ENCODE measurements at regions not wholly inside any gene's neighbourhood (a gene's known extent, or its start where the extent isn't known, plus 50 kb on each side); places are given as distances from the start of the nearest gene placed in this dataset.

DNA sequence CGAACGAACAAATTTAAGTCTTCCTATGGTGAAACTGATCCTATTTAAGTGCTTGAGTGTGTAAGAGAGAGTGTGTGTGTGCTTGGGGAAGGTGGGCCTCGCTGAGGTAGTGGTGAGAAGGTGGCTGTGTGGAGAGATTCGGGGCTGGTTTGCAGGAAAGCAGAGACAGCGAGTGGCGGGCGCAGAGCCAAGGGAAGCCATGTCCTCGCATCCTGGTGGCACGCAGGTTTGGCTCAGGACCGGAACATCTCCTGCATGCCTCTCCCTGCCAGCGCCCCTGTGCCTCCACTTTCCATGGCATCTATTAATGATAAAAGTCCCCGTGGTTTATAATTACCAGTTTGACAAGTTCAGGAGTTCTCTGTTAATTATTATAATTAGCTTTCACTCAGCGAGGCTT lies 383.1 kb upstream of the CADM1 start:
- TF ChIP-seq EZH2phosphoT487 (IDR thresholded peaks at IDR 0.05; ENCODE audit: insufficient read depth, low read depth) = no peak
- TF ChIP-seq EZH2 (IDR thresholded peaks at IDR 0.05; ENCODE audit: insufficient read depth, poor library complexity, severe bottlenecking) = no peak

All from GM23248 (cell line).